CD4-positive, CD25-positive, alpha-beta regulatory T cell (primary cell): ENCODE measurements at regions not wholly inside any gene's neighbourhood (a gene's known extent, or its start where the extent isn't known, plus 50 kb on each side); places are given as distances from the start of the nearest gene placed in this dataset.
"Not testable (repeated sequence)": the region's sequence is repeated elsewhere in the genome, so short reads cannot be mapped to it uniquely, and the experiment has no call there.

Experiments used
- ATAC-seq, 2 donors: fragments of 150-1000 bp; cut with Tn5 transposase; one replicate each; pipeline ENCODE4 v1.10.0; 2021; ENCODE audit warnings: low read depth in 2 of 2, moderate number of reproducible peaks in 2 of 2, moderate library complexity in 1 of 2
- DNase-seq, 3 donors: peaks; one replicate each; pipeline versions ENCODE4 v3.0.0 to v3.0.0-alpha.2; 2012 to 2022; ENCODE audit warnings: mixed read lengths in 1 of 3
- H3K27ac ChIP-seq: one replicate; pipeline ENCODE4 v1.7.0; 2013; ENCODE audit warnings: mild to moderate bottlenecking, low read length; ENCODE audit not compliant: insufficient read depth, poor library complexity, severe bottlenecking
- H3K27me3 ChIP-seq: one replicate; pipeline ENCODE4 v1.7.0; 2013; ENCODE audit warnings: low read length; ENCODE audit not compliant: control insufficient read depth, insufficient read depth
- H3K36me3 ChIP-seq: one replicate; pipeline ENCODE4 v1.7.0; 2013; ENCODE audit warnings: mild to moderate bottlenecking, low read length, moderate library complexity; ENCODE audit not compliant: control insufficient read depth, insufficient read depth
- H3K4me1 ChIP-seq: 2 replicates; pipeline ENCODE4 v1.7.0; 2013; ENCODE audit warnings: mild to moderate bottlenecking, low read length; ENCODE audit not compliant: insufficient read depth, control insufficient read depth, poor library complexity, severe bottlenecking
- H3K4me3 ChIP-seq: one replicate; pipeline ENCODE4 v1.7.0; 2013; ENCODE audit warnings: low read depth, mild to moderate bottlenecking, low read length, moderate library complexity
- H3K9me3 ChIP-seq, 2 experiments: 1 replicate in 1 of 2; 2 replicates in 1 of 2; pipeline ENCODE4 v1.7.0; 2013; ENCODE audit warnings: low read length in 2 of 2, mild to moderate bottlenecking in 1 of 2, moderate library complexity in 1 of 2; ENCODE audit not compliant: control insufficient read depth in 2 of 2
- H3K27ac Mint-ChIP-seq, 3 donors: one replicate each; pipeline ENCODE4 v1.8.0; 2020 to 2022; ENCODE audit warnings: mild to moderate bottlenecking in 3 of 3, mixed read lengths in 3 of 3, moderate library complexity in 2 of 3
- H3K27me3 Mint-ChIP-seq: one replicate; pipeline ENCODE4 v1.8.0; 2022; ENCODE audit warnings: mild to moderate bottlenecking, mixed read lengths
- H3K36me3 Mint-ChIP-seq: one replicate; pipeline ENCODE4 v1.8.0; 2020; ENCODE audit warnings: mixed read lengths
- H3K4me1 Mint-ChIP-seq, 4 donors: one replicate each; pipeline ENCODE4 v1.8.0; 2020 to 2022; ENCODE audit warnings: mixed read lengths in 4 of 4, mild to moderate bottlenecking in 1 of 4
- H3K4me3 Mint-ChIP-seq, 4 donors: one replicate each; pipeline ENCODE4 v1.8.0; 2020 to 2022; ENCODE audit warnings: mild to moderate bottlenecking in 4 of 4, mixed read lengths in 4 of 4, moderate library complexity in 3 of 4
- H3K9me3 Mint-ChIP-seq, 7 donors: one replicate each; pipeline ENCODE4 v1.8.0; 2020 to 2022; ENCODE audit warnings: mixed read lengths in 7 of 7, mild to moderate bottlenecking in 3 of 7, moderate library complexity in 2 of 7

DNA sequence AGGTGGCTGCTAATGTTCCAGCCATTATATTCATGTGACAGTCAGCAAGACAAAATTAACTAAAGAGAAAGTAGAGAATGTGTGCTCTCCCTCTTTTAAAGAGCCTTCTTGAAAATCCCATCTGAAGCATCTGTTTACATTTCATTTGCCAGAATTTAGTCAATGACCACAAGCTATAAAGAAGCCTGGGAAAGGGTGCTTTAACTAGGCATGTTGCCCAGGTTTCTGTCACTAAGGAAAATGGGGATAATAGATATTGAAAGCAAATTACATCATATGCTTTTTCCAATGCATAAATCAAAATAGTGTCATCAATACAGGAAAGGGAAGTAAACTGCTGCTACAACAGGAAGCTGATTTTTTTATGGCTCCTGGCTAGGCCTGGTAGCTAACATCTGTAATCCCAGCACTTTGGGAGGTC is 67.7 kb downstream of the ELAPOR2 start:
- peaks cover 10% of the 10 kb centered on the region for H3K27me3 Mint-ChIP-seq
- no peak overlapping the region for H3K27ac Mint-ChIP-seq
- peaks cover 0 to 2% (median 0%) of the 10 kb centered on the region in 7 donors for H3K9me3 Mint-ChIP-seq
- Histone ChIP-seq H3K27me3 (no peaks in the 10 kb centered on the region), H3K4me3 (no peak overlapping the region), H3K4me1 (no peaks in the 10 kb centered on the region), H3K9me3 (no peaks in the 10 kb centered on the region), H3K36me3 (no peaks in the 10 kb centered on the region), H3K27ac (no peak overlapping the region)
- no peak for DNase-seq
- no peaks in the 10 kb centered on the region for H3K36me3 Mint-ChIP-seq
- H3K4me3 Mint-ChIP-seq: no peak overlapping the region
- no peak for ATAC-seq
- H3K4me1 Mint-ChIP-seq: no peaks in the 10 kb centered on the region

DNA sequence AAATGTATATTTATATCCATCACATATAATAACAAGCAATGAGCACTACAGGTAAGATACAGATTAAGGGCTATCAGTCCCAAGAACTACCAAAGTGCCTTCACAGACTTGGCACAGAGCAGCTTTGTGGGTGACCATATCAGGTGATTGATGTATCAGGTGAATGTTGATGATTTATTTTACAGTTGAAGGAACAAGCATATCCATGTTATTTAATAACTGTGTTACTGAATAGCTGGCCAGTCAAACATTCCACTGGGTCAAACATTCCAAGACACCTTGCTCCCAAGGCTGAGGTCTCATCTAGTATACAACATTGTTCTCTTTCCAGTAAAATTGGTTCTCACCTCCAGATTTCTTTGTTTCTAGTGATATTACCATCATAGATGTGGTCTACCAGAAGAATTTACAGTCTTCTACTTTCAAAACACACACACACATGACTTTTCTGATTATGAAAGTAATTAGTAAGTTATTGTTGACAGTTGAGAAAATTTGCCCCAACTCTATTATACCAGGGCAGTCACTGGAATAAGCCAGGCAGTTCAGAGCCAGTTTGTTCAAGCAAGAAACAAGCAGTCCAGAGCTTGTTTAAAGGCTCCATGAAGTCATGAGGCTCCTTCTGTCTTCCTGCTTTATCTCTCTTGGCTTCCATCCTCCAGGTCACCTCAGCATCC is 68.2 kb downstream of the ELAPOR2 start:
- Histone ChIP-seq H3K9me3 (no peaks in the 10 kb centered on the region), H3K4me1 (no peaks in the 10 kb centered on the region), H3K36me3 (no peaks in the 10 kb centered on the region), H3K27me3 (no peaks in the 10 kb centered on the region), H3K4me3 (no peak overlapping the region), H3K27ac (no peak overlapping the region)
- Mint-ChIP-seq H3K27ac (no peak overlapping the region), H3K27me3 (peaks cover 10% of the 10 kb centered on the region), H3K4me3 (no peak overlapping the region), H3K36me3 (no peaks in the 10 kb centered on the region), H3K4me1 (no peaks in the 10 kb centered on the region), H3K9me3 (peaks cover 0 to 2% (median 0%) of the 10 kb centered on the region in 7 donors)
- DNase-seq (no peak), ATAC-seq (no peak)

DNA sequence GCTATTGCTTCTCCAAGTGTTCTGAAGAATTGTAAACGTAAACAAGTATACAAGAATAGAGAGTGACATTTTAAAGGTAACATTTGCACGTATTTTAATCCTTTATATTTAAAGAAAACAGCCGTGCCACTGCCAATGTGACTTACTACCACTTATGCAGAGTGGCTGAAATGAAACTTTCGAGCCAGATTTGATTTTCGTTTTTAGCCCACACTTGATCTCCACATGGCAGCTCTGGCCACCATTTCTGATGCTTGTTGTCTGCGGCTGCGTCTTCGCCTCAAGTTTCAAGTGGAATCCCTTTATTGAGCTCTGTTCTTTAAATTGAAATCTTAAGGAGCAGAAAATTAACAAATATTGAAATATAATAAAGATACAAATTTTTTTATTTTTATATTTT is 70.0 kb downstream of the ELAPOR2 start:
- no peak overlapping the region for H3K4me3 ChIP-seq
- H3K27ac ChIP-seq: no peak overlapping the region
- Mint-ChIP-seq H3K4me3 (no peak overlapping the region), H3K4me1 (no peaks in the 10 kb centered on the region), H3K9me3 (peaks cover 0 to 8% (median 4%) of the 10 kb centered on the region in 7 donors), H3K27me3 (peaks cover 4% of the 10 kb centered on the region), H3K36me3 (no peaks in the 10 kb centered on the region), H3K27ac (no peak overlapping the region)
- no peaks in the 10 kb centered on the region for H3K9me3 ChIP-seq
- DNase-seq (no peak), ATAC-seq (no peak)
- H3K4me1 ChIP-seq: no peaks in the 10 kb centered on the region
- H3K27me3 ChIP-seq: no peaks in the 10 kb centered on the region
- no peaks in the 10 kb centered on the region for H3K36me3 ChIP-seq

DNA sequence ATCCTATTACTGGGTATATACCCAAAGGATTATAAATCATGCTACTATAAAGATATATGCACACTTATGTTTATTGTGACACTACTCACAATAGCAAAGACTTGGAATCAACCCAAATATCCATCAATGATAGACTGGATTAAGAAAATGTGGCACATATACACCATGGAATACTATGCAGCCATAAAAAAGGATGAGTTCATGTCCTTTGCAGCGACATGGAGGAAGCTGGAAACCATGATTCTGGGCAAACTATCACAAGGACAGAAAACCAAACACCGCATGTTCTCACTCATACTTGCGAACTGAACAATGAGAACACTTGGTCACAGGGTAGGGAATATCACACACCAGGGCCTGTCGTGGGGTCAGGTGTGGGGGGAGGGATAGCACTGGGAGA is 71.6 kb downstream of the ELAPOR2 start:
- not testable (repeated sequence) for H3K27ac ChIP-seq, H3K27me3 ChIP-seq

DNA sequence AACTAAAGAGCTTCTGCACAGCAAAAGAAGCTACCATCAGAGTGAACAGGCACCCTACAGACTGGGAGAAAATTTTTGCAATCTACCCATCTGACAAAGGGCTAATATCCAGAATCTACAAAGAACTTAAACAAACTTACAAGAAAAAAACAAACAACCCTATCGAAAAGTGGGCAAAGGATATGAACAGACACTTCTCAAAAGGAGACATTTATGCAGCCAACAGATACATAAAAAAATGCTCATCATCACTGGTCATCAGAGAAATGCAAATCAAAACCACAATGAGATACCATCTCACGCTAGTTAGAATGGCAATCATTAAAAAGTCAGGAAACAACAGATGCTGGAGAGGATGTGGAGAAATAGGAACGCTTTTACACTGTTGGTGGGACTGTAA is 72.1 kb downstream of the ELAPOR2 start:
- H3K4me1 ChIP-seq, H3K4me3 ChIP-seq, H3K4me1 Mint-ChIP-seq, H3K27me3 Mint-ChIP-seq, H3K27ac ChIP-seq, H3K27ac Mint-ChIP-seq, H3K4me3 Mint-ChIP-seq, H3K36me3 ChIP-seq, ATAC-seq, H3K9me3 ChIP-seq, H3K36me3 Mint-ChIP-seq, DNase-seq, H3K27me3 ChIP-seq: not testable (repeated sequence)
- H3K9me3 Mint-ChIP-seq: peaks cover 0 to 11% (median 9%) of the 10 kb centered on the region in 7 donors

More for the DNA sequence above, 71.6 kb downstream of the ELAPOR2 start:
- peaks cover 0 to 11% (median 8%) of the 10 kb centered on the region in 7 donors for H3K9me3 Mint-ChIP-seq
- H3K9me3 ChIP-seq, H3K4me3 ChIP-seq, H3K4me1 ChIP-seq, DNase-seq, ATAC-seq, H3K27me3 Mint-ChIP-seq, H3K36me3 Mint-ChIP-seq, H3K4me1 Mint-ChIP-seq, H3K4me3 Mint-ChIP-seq, H3K36me3 ChIP-seq, H3K27ac Mint-ChIP-seq: not testable (repeated sequence)

DNA sequence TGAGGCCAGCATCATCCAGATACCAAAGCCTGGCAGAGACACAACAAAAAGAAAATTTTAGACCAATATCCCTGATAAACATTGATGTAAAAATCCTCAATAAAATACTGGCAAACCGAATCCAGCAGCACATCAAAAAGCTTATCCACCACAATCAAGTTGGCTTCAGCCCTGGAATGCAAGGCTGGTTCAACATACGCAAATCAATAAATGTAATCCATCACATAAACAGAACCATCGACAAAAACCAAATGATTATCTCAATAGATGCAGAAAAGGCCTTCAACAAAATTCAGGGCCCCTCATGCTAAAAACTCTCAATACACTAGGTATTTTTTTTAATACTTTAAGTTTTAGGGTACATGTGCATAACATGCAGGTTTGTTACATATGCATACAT is 74.1 kb downstream of the ELAPOR2 start:
- H3K4me3 Mint-ChIP-seq, ATAC-seq, H3K4me3 ChIP-seq, DNase-seq, H3K9me3 ChIP-seq, H3K36me3 Mint-ChIP-seq, H3K27ac ChIP-seq, H3K4me1 ChIP-seq, H3K36me3 ChIP-seq, H3K27ac Mint-ChIP-seq, H3K27me3 Mint-ChIP-seq, H3K27me3 ChIP-seq: not testable (repeated sequence)
- Mint-ChIP-seq H3K4me1 (peaks cover 0 to 11% (median under 1%) of the 10 kb centered on the region in 4 donors), H3K9me3 (peaks cover 0 to 12% (median 9%) of the 10 kb centered on the region in 7 donors)

DNA sequence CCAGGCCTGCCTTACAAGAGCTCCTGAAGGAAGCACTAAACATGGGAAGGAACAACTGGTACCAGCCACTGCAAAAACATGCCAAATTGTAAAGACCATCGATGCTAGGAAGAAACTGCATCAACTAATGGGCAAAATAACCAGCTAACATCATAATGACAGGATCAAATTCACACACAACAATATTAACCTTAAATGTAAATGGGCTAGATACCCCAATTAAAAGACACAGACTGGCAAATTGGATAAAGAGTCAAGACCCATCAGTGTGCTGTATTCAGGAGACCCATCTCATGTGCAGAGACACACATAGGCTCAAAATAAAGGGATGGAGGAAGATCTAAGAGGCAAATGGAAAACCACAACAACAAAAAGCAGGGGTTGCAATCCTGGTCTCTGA is 75.8 kb downstream of the ELAPOR2 start:
- H3K4me1 ChIP-seq: peaks cover 12% of the 10 kb centered on the region
- not testable (repeated sequence) for H3K27ac ChIP-seq, H3K36me3 ChIP-seq, DNase-seq, H3K9me3 ChIP-seq, ATAC-seq, H3K27me3 Mint-ChIP-seq, H3K27me3 ChIP-seq, H3K27ac Mint-ChIP-seq, H3K4me3 ChIP-seq, H3K4me3 Mint-ChIP-seq, H3K36me3 Mint-ChIP-seq
- peaks cover 8 to 24% (median 11%) of the 10 kb centered on the region in 4 donors for H3K4me1 Mint-ChIP-seq
- H3K9me3 Mint-ChIP-seq: peaks cover 0 to 12% (median 9%) of the 10 kb centered on the region in 7 donors

DNA sequence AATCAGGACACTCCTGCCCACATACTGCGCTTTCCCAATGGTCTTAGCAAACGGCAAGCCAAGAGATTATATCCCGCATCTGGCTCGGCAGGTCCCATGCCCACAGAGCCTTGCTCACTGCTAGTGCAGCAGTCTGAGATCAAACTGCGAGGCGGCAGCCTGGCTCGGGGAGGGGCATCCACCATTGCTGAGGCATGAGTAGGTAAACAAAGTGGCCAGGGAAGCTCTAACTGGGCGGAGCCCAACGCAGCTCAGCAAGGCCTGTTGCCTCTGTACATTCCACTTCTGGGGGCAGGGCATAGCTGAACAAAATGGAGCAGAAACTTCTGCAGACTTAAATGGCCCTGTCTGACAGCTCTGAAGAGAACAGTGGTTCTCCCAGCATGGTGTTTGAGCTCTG is 77.5 kb downstream of the ELAPOR2 start:
- H3K36me3 ChIP-seq, H3K36me3 Mint-ChIP-seq, H3K27ac ChIP-seq, ATAC-seq, H3K27ac Mint-ChIP-seq, H3K9me3 ChIP-seq, DNase-seq, H3K4me3 ChIP-seq, H3K27me3 Mint-ChIP-seq, H3K4me3 Mint-ChIP-seq, H3K27me3 ChIP-seq: not testable (repeated sequence)
- Mint-ChIP-seq H3K4me1 (peaks cover 11 to 28% (median 15%) of the 10 kb centered on the region in 4 donors), H3K9me3 (peaks cover 0 to 12% (median 9%) of the 10 kb centered on the region in 7 donors)
- H3K4me1 ChIP-seq: peaks cover 16% of the 10 kb centered on the region
